ENCODE measurements at regions not wholly inside any gene's neighbourhood (a gene's known extent, or its start where the extent isn't known, plus 50 kb on each side); places are given as distances from the start of the nearest gene placed in this dataset.
A peak's percentile ranks its signal among the peaks of the same experiment; 100 is the strongest.

- peak; percentile 17 to 62 for DNase-seq
- TF ChIP-seq GATA1 (IDR thresholded peaks at IDR 0.05; ENCODE audit: low read depth, low read length) (no peak), POLR2A (IDR thresholded peaks at IDR 0.05; ENCODE audit: low read length) (no peak)
Observed at GRCh38 chr11:104522650-104523049, 358.7 kb upstream of the PDGFD start.

DNA sequence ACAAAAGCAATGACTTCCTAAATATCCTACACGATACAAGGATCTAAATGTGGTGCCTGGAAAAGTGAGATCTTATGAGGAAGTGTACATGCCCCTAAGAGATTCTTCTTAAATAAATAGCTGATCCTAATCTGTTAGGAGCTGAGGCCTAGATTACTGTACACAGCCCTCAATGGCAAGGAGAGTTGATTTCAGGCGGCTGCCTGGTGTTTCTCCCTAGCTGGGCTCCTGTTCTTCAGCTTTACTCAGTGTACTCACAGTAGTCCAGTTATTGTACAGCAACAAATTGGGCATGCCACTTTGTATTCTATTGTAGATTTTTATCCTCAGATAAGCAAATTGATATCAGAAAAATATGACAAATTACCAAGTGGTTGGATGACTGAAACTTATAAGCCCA is 358.2 kb upstream of the PDGFD start:
- no peak for TF ChIP-seq GATA1 (IDR thresholded peaks at IDR 0.05; ENCODE audit: low read depth, low read length)
- TF ChIP-seq POLR2A (IDR thresholded peaks at IDR 0.05; ENCODE audit: low read length) = no peak
- no peak for DNase-seq

- DNase-seq = no peak
- TF ChIP-seq POLR2A (IDR thresholded peaks at IDR 0.05; ENCODE audit: low read length) = no peak
Observed at GRCh38 chr11:104510169-104510568, 346.2 kb upstream of the PDGFD start.

DNA sequence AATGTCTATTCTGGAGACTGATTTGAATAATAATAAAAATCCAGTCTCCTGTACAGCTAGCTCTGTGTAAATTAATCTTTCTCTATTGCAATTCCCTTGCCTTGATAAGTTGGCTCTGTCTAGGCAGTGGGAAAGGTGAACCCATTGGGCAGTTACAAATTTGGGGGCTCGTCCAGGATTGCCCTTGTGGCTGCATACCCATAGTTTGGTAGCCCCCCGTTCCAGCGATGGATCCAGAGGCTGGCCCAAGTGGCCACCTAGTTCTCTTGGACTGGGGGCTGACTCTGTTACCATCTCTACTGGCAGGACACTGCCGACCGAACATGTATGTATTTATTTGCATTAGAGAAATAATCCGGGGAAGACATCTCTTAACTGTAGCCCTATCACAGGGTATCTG is 326.2 kb upstream of the PDGFD start:
- TF ChIP-seq GATA1 (IDR thresholded peaks at IDR 0.05; ENCODE audit: low read depth, low read length) (no peak), POLR2A (IDR thresholded peaks at IDR 0.05; ENCODE audit: low read length) (no peak)
- no peak for DNase-seq

GRCh38 chr11:104488561-104488960 is 324.6 kb upstream of the PDGFD start:
- TF ChIP-seq GATA1 (IDR thresholded peaks at IDR 0.05; ENCODE audit: low read depth, low read length) = no peak
- TF ChIP-seq POLR2A (IDR thresholded peaks at IDR 0.05; ENCODE audit: low read length) = no peak
- no peak for DNase-seq

DNA sequence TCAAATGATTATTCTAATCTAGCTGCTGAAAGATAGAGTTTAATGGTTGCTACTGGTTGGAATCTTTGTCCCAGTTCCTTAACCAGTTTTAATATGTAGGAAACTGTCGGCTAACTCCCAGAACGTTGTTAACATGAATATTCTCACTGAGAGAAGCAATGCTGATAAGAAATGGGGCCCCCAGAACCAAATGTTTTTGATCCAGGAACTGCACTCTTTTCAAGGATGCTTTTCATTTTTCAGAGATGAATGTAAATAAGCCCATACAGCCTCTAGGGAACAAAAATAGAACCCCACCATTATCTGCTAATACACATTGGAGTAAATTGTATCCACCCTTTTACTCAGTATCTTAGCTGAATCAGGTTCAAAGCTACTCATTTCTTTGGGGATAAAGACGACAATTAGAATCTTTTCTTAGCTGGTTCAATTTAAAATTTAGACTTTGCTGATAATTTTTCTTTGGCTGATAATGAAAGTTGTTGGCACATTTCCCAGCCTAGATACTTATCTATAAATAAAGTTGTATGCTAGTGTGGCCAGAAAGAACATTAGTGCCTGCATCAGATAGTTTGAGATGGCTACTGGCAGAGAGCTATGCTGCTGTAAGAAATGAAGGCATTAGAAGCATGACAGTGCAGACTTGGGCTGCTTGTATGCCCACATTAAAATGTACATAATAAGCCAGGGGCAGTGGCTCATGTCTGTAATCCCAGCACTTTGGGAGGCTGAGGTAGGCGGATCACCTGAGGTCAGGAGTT is 323.3 kb upstream of the PDGFD start:
- DNase-seq = peak; percentile 50 to 86
- no peak for TF ChIP-seq GATA1 (IDR thresholded peaks at IDR 0.05; ENCODE audit: low read depth, low read length)

GRCh38 chr11:104484804-104485554 is 321.0 kb upstream of the PDGFD start:
- DNase-seq = peak in 1 of 2 experiments; percentile 5
- TF ChIP-seq POLR2A (IDR thresholded peaks at IDR 0.05; ENCODE audit: low read length) = no peak
- no peak for TF ChIP-seq GATA1 (IDR thresholded peaks at IDR 0.05; ENCODE audit: low read depth, low read length)

DNA sequence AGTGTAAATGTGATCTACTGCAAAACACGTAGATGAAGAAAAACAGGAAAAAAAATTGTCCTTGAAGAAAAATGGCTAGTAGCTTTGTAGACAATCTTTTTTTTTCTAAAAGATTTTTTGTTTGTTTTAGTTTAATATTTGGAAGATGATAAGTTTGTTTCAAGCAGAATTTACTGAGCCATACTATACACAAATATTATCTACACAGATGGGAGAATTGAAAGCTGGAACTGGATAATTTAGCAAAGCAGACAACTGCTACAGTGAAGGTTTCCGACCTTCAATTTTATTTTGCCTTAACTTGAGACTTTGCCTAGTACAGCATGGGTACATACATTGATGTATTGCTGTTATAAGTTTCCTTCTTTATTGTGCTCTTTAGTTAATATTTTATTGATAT is 313.0 kb upstream of the PDGFD start:
- TF ChIP-seq GATA1 (IDR thresholded peaks at IDR 0.05; ENCODE audit: low read depth, low read length) = no peak
- TF ChIP-seq POLR2A (IDR thresholded peaks at IDR 0.05; ENCODE audit: low read length) = no peak
- DNase-seq = no peak

- no peak for TF ChIP-seq GATA1 (IDR thresholded peaks at IDR 0.05; ENCODE audit: low read depth, low read length)
- TF ChIP-seq POLR2A (IDR thresholded peaks at IDR 0.05; ENCODE audit: low read length) = no peak
Observed at GRCh38 chr11:104476454-104476853, 312.5 kb upstream of the PDGFD start.

DNA sequence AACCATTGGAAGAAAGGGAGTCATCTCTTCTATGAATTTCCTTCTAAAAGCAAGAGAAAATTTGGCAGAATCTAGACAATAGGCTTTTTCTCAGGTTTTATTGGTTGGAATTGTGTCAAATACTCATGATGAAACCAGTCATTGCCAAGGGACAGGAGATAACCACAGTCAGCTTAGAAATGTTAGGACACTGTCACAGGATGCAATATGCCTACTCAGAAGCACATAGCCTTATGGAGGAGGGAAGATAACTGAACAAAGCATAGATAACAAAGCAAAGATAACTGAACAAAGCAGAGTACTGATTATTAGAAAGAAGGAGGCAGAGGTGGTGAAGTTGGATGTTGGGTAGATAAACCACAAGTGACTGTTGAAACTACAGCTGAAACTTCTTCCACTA is 303.5 kb upstream of the PDGFD start:
- TF ChIP-seq POLR2A (IDR thresholded peaks at IDR 0.05; ENCODE audit: low read length) (no peak), GATA1 (IDR thresholded peaks at IDR 0.05; ENCODE audit: low read depth, low read length) (no peak)
- DNase-seq = peak; percentile 35 to 82

More at GRCh38 chr11:104476454-104476853, 312.5 kb upstream of the PDGFD start:
- no peak for DNase-seq

DNA sequence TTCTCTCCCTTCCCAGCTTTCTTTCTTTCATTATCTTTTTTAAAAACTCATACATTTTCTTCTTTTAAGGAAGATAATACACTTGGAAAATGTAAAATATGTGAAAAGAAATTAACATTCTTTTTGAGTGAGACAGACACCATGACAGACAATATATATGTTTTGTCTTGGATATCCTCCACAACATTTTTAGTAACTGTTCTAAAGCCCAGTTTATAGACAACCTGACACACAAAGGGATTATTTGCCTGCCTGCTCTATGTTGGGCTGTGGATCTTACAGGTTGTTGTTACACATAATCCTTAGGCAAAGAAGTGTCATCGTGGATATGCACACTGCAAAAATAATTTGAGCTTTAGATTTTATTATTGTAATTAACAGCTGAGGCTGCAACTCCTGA is 301.4 kb upstream of the PDGFD start:
- no peak for TF ChIP-seq POLR2A (IDR thresholded peaks at IDR 0.05; ENCODE audit: low read length)
- TF ChIP-seq GATA1 (IDR thresholded peaks at IDR 0.05; ENCODE audit: low read depth, low read length) = no peak

DNA sequence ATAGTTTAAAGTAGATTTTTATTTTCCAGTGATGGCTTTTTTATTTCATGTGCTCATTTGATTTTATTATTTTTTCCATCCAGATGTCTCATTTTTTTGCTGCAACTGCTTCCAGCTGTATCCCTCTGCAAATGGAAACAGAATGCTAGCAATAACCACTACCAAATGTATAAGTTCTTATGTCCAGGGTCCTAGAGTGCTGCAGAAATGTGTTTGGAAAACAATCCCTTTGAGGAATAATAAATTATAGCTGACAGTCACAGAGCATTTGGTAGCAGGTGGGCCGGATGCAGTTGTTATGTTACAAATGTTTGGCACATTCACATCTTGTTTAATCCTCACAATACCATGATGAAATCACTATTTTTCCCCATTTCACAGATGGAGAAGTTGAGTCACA is 300.7 kb upstream of the PDGFD start:
- TF ChIP-seq POLR2A (IDR thresholded peaks at IDR 0.05; ENCODE audit: low read length) (no peak), GATA1 (IDR thresholded peaks at IDR 0.05; ENCODE audit: low read depth, low read length) (no peak)
- DNase-seq = no peak

More for the DNA sequence above, 301.4 kb upstream of the PDGFD start:
- no peak for DNase-seq

GRCh38 chr11:104462341-104462740 is 298.4 kb upstream of the PDGFD start:
- TF ChIP-seq POLR2A (IDR thresholded peaks at IDR 0.05; ENCODE audit: low read length) (no peak), GATA1 (IDR thresholded peaks at IDR 0.05; ENCODE audit: low read depth, low read length) (no peak)
- no peak for DNase-seq

GRCh38 chr11:104451197-104451893 is 287.4 kb upstream of the PDGFD start:
- no peak for TF ChIP-seq POLR2A (IDR thresholded peaks at IDR 0.05; ENCODE audit: low read length)
- no peak for DNase-seq
